Activated CD8-positive, alpha-beta T cell treated with anti-CD3 and anti-CD28 coated beads for 36 hours (primary cell): ENCODE measurements at regions not wholly inside any gene's neighbourhood (a gene's known extent, or its start where the extent isn't known, plus 50 kb on each side); places are given as distances from the start of the nearest gene placed in this dataset.

Experiments
- ATAC-seq: fragments of 200-7000 bp; cut with Tn5 transposase; one replicate; pipeline ENCODE4 v1.10.0; 2021; ENCODE audit warnings: mild to moderate bottlenecking, moderate library complexity
- CTCF ChIA-PET: fragments of 350-600 bp; sonication (Branson Sonifier 250); formaldehyde crosslinking; loops from one replicate; lab custom pipeline; 2021; ENCODE audit warnings: antibody characterized with exemption; lab: Charles Lee
- POLR2A ChIA-PET: fragments of 350-600 bp; sonication (Branson Sonifier 250); formaldehyde crosslinking; loops from one replicate; lab custom pipeline; 2021; ENCODE audit warnings: antibody characterized with exemption; lab: Charles Lee
- DNase-seq: peaks from one replicate; pipeline ENCODE4 v3.0.0-alpha.2; 2020
- H3K27ac Mint-ChIP-seq: one replicate; pipeline ENCODE4 v1.8.0; 2021; ENCODE audit warnings: mild to moderate bottlenecking, mixed read lengths
- H3K27me3 Mint-ChIP-seq: one replicate; pipeline ENCODE4 v1.8.0; 2021; ENCODE audit warnings: mixed read lengths
- H3K36me3 Mint-ChIP-seq: one replicate; pipeline ENCODE4 v1.8.0; 2021; ENCODE audit warnings: low read depth, mixed read lengths
- H3K4me1 Mint-ChIP-seq: one replicate; pipeline ENCODE4 v1.8.0; 2021; ENCODE audit warnings: low read depth, mixed read lengths
- H3K4me3 Mint-ChIP-seq: one replicate; pipeline ENCODE4 v1.8.0; 2021; ENCODE audit warnings: mild to moderate bottlenecking, moderate library complexity, mixed read lengths
- H3K9me3 Mint-ChIP-seq: one replicate; pipeline ENCODE4 v1.8.0; 2021; ENCODE audit warnings: mixed read lengths
- CTCF ChIP-seq: fragments of 200-600 bp; IDR thresholded peaks from one replicate; pipeline ENCODE4 v1.8.0; 2022; ENCODE audit warnings: antibody characterized with exemption, mild to moderate bottlenecking
- intact Hi-C: fragments of 100-400 bp; cut with micrococcal nuclease; formaldehyde crosslinking; loops from one replicate; pipeline ENCODE4 v1.10.0; 2022

GRCh38 chr1:84742653-84743052 is 52.4 kb upstream of the SSX2IP start:
- ChIA-PET CTCF (interaction anchor here (1.0 to 1.5 kb wide), 7 partner anchors 11 to 601 kb away, joined by 3 to 4 read pairs (median 3); no protein-coding TSS in a partner anchor), POLR2A (no interaction called here)
- peak overlapping the region; percentile 40 for H3K27ac Mint-ChIP-seq
- H3K4me1 Mint-ChIP-seq, result peaks cover 6% of the 10 kb centered on the region
- DNase-seq, result peak; percentile 25
- H3K9me3 Mint-ChIP-seq, result no peaks in the 10 kb centered on the region
- no peak for TF ChIP-seq CTCF
- H3K27me3 Mint-ChIP-seq, result peaks cover 1% of the 10 kb centered on the region
- no peaks in the 10 kb centered on the region for H3K36me3 Mint-ChIP-seq
- peak; percentile 73 for ATAC-seq
- intact Hi-C loops, result no loop called here
- no peak overlapping the region for H3K4me3 Mint-ChIP-seq

GRCh38 chr1:84740050-84740714 is 49.9 kb upstream of the SSX2IP start:
- no peak for TF ChIP-seq CTCF
- Mint-ChIP-seq H3K9me3 (no peaks in the 10 kb centered on the region), H3K27me3 (peaks cover 4% of the 10 kb centered on the region), H3K4me1 (peaks cover 6% of the 10 kb centered on the region), H3K36me3 (no peaks in the 10 kb centered on the region), H3K27ac (no peak overlapping the region), H3K4me3 (no peak overlapping the region)
- POLR2A ChIA-PET, result interaction anchor here (0.5 kb wide), 1 partner anchor 62 kb away, joined by 3 read pairs; no protein-coding TSS in a partner anchor
- DNase-seq (no peak), ATAC-seq (no peak)
- intact Hi-C loops, result no loop called here
- CTCF ChIA-PET, result interaction anchor here (0.7 to 3.4 kb wide), 7 partner anchors 13 to 115 kb away, joined by 3 to 16 read pairs (median 3); no protein-coding TSS in a partner anchor
